AG09309 (cell line): ENCODE measurements at regions not wholly inside any gene's neighbourhood (a gene's known extent, or its start where the extent isn't known, plus 50 kb on each side); places are given as distances from the start of the nearest gene placed in this dataset.

Experiments
- DNase-seq: peaks from one replicate; pipeline ENCODE4 v3.0.0-alpha.2; 2010; ENCODE audit warnings: low read depth
- H3K4me3 ChIP-seq: 2 replicates; pipeline ENCODE4 v1.5.1; 2011; ENCODE audit warnings: mild to moderate bottlenecking, low read depth, low read length, moderate library complexity; ENCODE audit not compliant: control insufficient read depth
- TF ChIP-seq, protein P1 (sequence below): IDR thresholded peaks from 2 replicates; pipeline ENCODE4 v1.5.1; 2011; ENCODE audit warnings: mild to moderate bottlenecking, low read depth, low read length, inconsistent platforms; ENCODE audit not compliant: insufficient read depth, control insufficient read depth; ENCODE audit errors: missing control alignments

DNA sequence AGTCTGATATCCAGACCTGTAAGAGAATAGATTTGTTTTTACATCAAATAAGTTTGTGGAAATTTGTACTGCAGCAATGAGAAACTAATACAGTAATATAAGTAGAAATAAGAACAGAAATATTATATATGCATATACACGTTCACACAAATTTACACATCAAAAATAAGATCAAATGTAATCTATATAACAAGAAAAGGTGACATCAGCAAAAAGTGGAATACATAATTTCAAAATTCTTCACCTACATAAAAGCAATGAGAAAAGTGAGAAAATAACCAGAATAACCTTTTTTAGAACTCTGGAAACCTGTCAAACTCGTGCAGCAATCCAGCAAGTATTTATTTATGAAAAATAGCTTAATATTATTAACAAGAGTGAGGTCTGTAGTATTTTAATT lies 1124.6 kb upstream of the ATXN7L3B start:
- no peak overlapping the region for H3K4me3 ChIP-seq
- DNase-seq: no peak
- TF ChIP-seq, protein P1, sequence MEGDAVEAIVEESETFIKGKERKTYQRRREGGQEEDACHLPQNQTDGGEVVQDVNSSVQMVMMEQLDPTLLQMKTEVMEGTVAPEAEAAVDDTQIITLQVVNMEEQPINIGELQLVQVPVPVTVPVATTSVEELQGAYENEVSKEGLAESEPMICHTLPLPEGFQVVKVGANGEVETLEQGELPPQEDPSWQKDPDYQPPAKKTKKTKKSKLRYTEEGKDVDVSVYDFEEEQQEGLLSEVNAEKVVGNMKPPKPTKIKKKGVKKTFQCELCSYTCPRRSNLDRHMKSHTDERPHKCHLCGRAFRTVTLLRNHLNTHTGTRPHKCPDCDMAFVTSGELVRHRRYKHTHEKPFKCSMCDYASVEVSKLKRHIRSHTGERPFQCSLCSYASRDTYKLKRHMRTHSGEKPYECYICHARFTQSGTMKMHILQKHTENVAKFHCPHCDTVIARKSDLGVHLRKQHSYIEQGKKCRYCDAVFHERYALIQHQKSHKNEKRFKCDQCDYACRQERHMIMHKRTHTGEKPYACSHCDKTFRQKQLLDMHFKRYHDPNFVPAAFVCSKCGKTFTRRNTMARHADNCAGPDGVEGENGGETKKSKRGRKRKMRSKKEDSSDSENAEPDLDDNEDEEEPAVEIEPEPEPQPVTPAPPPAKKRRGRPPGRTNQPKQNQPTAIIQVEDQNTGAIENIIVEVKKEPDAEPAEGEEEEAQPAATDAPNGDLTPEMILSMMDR: no peak

DNA sequence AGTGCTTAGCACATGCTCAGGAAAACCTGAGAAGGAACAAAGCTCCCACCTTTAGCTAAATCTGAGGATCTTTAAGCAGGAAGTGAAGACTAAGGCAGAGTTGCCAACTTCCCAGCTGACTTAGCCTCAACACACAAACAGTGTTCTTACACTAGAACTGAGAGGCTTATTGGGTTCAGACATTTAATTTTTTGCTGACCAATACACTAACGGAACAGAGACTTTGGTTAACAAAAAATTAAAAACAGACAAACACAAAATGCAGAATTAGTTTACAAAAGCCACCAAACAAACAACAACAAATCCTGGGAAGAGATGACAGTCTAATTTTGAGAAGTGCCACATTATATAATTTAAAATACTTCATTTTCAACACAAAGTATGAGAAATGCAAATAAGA lies 1123.7 kb upstream of the ATXN7L3B start:
- no peak overlapping the region for H3K4me3 ChIP-seq
- TF ChIP-seq, protein P1: no peak
- no peak for DNase-seq

DNA sequence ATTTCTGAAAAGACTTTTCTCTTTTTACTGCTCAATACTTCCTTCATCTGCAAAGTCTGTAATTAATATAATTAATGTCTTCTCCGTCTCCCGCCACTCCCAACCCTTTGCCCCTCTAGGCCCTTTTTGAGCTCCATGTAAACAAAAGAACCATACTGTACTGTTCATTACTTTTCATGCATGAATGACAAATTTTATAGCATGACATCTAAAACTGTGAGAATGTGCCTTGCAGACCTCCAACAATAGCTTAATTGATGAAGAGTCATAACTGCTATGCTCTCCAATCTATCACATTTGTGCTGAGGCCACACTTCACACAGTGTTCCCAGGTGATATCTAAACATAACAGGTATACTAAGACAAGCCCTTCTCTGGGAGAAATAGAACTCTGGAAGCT lies 1122.7 kb upstream of the ATXN7L3B start:
- no peak for DNase-seq
- TF ChIP-seq, protein P1: no peak
- no peak overlapping the region for H3K4me3 ChIP-seq

DNA sequence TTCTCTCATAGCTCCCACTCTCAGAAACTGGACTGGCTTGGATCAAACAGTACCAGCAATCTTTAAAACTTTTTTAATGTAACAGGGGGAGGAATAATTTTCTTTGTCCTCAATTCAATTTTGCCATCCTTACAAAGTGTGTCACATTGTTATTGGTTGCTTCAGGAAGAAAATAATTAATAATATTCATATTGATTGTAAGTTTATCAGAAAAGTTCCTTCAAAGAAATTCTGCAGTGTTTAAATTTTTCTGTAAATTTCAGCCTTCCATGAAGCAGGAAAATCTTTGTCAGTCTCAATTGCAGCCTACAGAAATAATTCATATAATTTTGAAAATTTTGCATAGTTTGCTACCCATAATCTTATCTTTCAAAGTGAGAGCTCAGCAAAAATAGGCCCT lies 1119.1 kb upstream of the ATXN7L3B start:
- no peak overlapping the region for H3K4me3 ChIP-seq
- TF ChIP-seq, protein P1: no peak
- DNase-seq: no peak

DNA sequence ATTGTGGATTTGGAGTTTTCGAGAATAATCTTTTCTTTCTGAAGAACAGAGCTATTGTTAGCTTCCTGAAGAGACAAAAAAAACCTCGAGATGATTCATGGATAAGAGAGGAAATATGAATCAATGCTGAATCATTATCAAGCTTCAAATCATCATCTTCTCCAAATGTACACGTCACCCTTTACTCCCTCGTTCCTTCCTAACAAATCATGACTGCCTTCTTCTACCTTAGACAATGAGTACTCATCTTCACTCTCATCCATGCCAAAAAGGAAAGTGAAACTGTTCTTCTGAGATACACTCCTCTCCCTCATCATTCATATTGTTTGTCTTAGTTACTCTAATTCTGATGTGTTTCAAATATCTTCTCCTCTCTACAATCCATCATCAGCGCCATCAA lies 1115.8 kb upstream of the ATXN7L3B start:
- H3K4me3 ChIP-seq: no peak overlapping the region
- TF ChIP-seq, protein P1: no peak
- DNase-seq: no peak

DNA sequence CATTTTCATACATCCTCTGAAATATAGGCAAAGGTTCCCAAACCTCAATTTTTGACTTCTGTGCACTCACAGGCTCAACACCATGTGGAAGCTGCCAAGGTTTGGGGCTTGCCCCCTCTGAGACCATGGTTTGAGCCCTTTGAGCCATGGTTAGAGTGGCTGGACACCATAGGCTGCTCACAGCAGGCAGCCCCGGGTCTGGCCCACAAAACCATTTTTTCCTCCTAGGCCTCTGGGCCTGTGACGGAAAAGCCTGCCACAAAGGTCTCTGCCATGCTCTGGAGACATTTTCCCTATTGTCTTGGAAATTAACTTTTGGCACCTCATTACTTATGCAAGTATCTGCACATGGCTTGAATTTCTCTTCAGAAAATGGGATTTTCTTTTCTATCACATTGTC lies 1113.2 kb upstream of the ATXN7L3B start:
- H3K4me3 ChIP-seq: no peak overlapping the region
- DNase-seq: no peak
- TF ChIP-seq, protein P1: no peak
